ENCODE measurements at regions not wholly inside any gene's neighbourhood (a gene's known extent, or its start where the extent isn't known, plus 50 kb on each side); places are given as distances from the start of the nearest gene placed in this dataset.

GRCh38 chrX:111020283-111020682 is 75.7 kb upstream of the PAK3 start:
- no peak for TF ChIP-seq CTCF (IDR thresholded peaks at IDR 0.05; ENCODE audit: poor library complexity, severe bottlenecking)
- TF ChIP-seq SMC3 (conservative IDR thresholded peaks at IDR 0.05; ENCODE audit: poor library complexity), result no peak
- no peak for TF ChIP-seq POLR2AphosphoS5 (IDR thresholded peaks at IDR 0.05)
- TF ChIP-seq EZH2 (IDR thresholded peaks at IDR 0.05; ENCODE audit: borderline replicate concordance, insufficient read depth, low read length, poor library complexity, severe bottlenecking), result no peak
- no peak for TF ChIP-seq RAD21 (conservative IDR thresholded peaks at IDR 0.05)
- TF ChIP-seq REST (IDR thresholded peaks at IDR 0.05; ENCODE audit: borderline replicate concordance), result no peak

All from neural cell (in vitro differentiated cells).